Esophagus muscularis mucosa (tissue), 4 donors: ENCODE measurements at regions not wholly inside any gene's neighbourhood (a gene's known extent, or its start where the extent isn't known, plus 50 kb on each side); places are given as distances from the start of the nearest gene placed in this dataset.

ENCODE experiments used
- DNase-seq: peaks from one replicate; pipeline ENCODE4 v3.0.0-alpha.2; 2017; ENCODE audit errors: extremely low spot score
- H3K27ac ChIP-seq, 4 donors: fragments of 200-600 bp; sonication (generic); replicated peaks in 1 of 4; 1 replicate in 3 of 4; 2 replicates in 1 of 4; pipeline ENCODE4 v1.5.1; 2016 to 2019; ENCODE audit warnings: mild to moderate bottlenecking in 1 of 4
- H3K27me3 ChIP-seq, 4 donors: fragments of 200-600 bp; sonication (generic); one replicate each; pipeline versions ENCODE4 v1.5.1 to v1.6.0; 2016 to 2019
- H3K36me3 ChIP-seq, 4 donors: fragments of 200-600 bp; sonication (generic); one replicate each; pipeline ENCODE4 v1.5.1; 2016 to 2019
- H3K4me1 ChIP-seq, 4 donors: fragments of 200-600 bp; sonication (generic); one replicate each; pipeline ENCODE4 v1.5.1; 2016 to 2019
- H3K4me3 ChIP-seq, 4 donors: fragments of 200-600 bp; sonication (generic); 1 replicate in 2 of 4; 2 replicates in 2 of 4; pipeline ENCODE4 v1.5.1; 2016 to 2019; ENCODE audit warnings: mild to moderate bottlenecking in 4 of 4, moderate library complexity in 1 of 4
- H3K9me3 ChIP-seq, 4 donors: fragments of 200-600 bp; sonication (generic); 1 replicate in 3 of 4; 2 replicates in 1 of 4; pipeline ENCODE4 v1.5.1; 2016 to 2019
- EP300 ChIP-seq: sonication (generic); formaldehyde crosslinking; IDR thresholded peaks from one replicate; pipeline ENCODE4 v1.6.1; 2017; ENCODE audit warnings: antibody characterized with exemption
- POLR2A ChIP-seq: fragments of 450-650 bp; IDR thresholded peaks from one replicate; pipeline ENCODE4 v1.6.1; 2017; ENCODE audit warnings: antibody characterized with exemption, moderate library complexity, mild to moderate bottlenecking, low read depth
- POLR2AphosphoS5 ChIP-seq, 2 donors: sonication (generic); formaldehyde crosslinking; IDR thresholded peaks; one replicate each; pipeline ENCODE4 v1.6.1; 2017; ENCODE audit warnings: antibody characterized with exemption in 2 of 2
- WGBS: methylation state at CpG from one replicate; pipeline ENCODE4 v1.1.5; 2018; 5-methylcytosine and 5-hydroxymethylcytosine counted together
- intact Hi-C: fragments of 100-400 bp; cut with DNase I; formaldehyde crosslinking; loops from one replicate; pipeline ENCODE4 v1.15.1; 2023
- TF ChIP-seq, protein P1 (sequence below), 3 experiments: fragments of 200-600 bp in 2 of 3; fragments of 450-650 bp in 1 of 3; sonication (generic) in 2 of 3; IDR thresholded peaks; one replicate each; pipeline ENCODE4 v1.5.1; 2017 to 2019; ENCODE audit warnings: antibody characterized with exemption in 3 of 3, mild to moderate bottlenecking in 2 of 3, moderate library complexity in 1 of 3

DNA sequence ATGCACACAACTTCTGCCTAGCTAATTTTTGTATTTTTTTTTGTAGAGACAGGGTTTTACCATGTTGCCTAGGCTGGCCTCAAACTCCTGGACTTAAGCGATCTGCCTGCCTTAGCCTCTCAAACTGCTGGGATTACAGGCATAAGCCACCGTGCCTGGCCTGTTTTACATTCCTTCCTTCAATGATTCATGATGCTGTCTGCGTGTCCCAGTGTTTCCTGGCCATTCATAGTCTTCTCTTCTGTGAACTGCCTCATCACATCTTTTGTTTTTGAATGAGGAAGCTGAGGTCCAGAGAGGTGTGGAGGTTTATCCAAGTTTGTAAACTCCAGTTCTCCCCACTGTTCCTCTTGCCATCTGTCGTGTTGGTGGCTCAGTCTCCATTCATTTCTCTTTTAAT is 64.5 kb upstream of the MED9 start:
- no peaks in the 10 kb centered on the region for H3K36me3 ChIP-seq
- peaks cover 18 to 32% (median 20%) of the 10 kb centered on the region in 4 donors for H3K4me1 ChIP-seq
- WGBS = 43% methylated on average over 4 of the region's 4 CpGs
- peaks cover 0 to 39% (median 0%) of the 10 kb centered on the region in 4 donors for H3K27me3 ChIP-seq
- no peak overlapping the region for H3K4me3 ChIP-seq
- no peak for DNase-seq
- H3K27ac ChIP-seq = no peak overlapping the region
- no peaks in the 10 kb centered on the region for H3K9me3 ChIP-seq
- TF ChIP-seq, protein P1, sequence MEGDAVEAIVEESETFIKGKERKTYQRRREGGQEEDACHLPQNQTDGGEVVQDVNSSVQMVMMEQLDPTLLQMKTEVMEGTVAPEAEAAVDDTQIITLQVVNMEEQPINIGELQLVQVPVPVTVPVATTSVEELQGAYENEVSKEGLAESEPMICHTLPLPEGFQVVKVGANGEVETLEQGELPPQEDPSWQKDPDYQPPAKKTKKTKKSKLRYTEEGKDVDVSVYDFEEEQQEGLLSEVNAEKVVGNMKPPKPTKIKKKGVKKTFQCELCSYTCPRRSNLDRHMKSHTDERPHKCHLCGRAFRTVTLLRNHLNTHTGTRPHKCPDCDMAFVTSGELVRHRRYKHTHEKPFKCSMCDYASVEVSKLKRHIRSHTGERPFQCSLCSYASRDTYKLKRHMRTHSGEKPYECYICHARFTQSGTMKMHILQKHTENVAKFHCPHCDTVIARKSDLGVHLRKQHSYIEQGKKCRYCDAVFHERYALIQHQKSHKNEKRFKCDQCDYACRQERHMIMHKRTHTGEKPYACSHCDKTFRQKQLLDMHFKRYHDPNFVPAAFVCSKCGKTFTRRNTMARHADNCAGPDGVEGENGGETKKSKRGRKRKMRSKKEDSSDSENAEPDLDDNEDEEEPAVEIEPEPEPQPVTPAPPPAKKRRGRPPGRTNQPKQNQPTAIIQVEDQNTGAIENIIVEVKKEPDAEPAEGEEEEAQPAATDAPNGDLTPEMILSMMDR (IDR thresholded peaks at IDR 0.05) = no peak
- no peak for TF ChIP-seq EP300
- no peak for TF ChIP-seq POLR2AphosphoS5 (IDR thresholded peaks at IDR 0.05)
- no peak for TF ChIP-seq POLR2A
- intact Hi-C loops = no loop called here

DNA sequence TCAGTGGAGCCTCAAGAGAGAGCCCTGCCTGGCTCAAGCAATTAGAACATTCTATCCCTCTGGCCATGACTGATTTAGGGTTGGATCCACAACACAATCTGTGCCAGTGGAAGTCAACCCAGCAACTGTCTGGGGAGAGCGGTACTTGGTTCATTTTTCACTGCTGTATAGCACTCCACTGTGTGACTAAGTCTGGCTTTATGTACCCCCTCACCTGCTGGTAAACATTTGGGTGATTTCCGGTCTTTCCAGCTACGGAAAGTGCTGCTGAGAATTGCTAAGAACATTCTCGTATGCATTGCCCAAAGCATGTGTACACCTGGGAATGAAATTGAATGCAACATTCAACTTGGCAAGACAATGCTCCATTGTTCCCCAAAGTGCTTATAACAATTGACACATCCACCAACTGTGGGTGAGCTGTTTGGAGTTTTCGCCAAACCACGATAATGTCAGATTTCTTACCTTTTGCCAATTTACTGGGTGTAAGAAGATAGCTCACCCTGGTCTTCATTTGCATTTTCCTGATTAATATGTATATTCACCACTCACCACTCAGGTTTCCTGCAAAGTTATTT is 63.5 kb upstream of the MED9 start:
- intact Hi-C loops = no loop called here
- 83% methylated on average over 6 of the region's 6 CpGs for WGBS

DNA sequence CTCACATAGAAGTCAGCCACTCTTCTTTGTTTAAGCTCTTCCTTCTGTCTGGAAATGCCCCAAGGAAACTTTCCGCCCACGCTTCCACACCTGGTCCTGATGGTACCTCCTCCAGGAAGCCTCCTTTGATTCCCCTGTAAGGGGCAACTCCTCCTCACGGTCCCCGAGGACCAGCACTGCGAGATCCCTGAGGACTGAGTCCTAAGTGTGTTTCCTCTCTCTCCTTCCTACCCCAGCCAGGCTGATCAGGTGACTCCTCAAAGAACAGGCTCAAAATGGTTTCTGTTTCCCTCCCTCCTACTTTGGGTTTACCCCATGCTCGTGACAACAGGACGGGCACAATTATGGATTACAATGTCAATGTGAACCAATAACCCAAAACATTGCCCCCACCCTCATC is 63.0 kb upstream of the MED9 start:
- peak overlapping the region in 3 of 4 donors; percentile 13 to 25 (median 13) for H3K27ac ChIP-seq
- no peak for DNase-seq
- peaks cover 0 to 39% (median 0%) of the 10 kb centered on the region in 4 donors for H3K27me3 ChIP-seq
- no peaks in the 10 kb centered on the region for H3K36me3 ChIP-seq
- WGBS = 81% methylated on average over 6 of the region's 7 CpGs
- intact Hi-C loops = no loop called here
- peak overlapping the region in 3 of 4 donors; percentile 3 to 25 (median 17) for H3K4me3 ChIP-seq
- H3K9me3 ChIP-seq = no peaks in the 10 kb centered on the region
- TF ChIP-seq EP300 = no peak
- no peak for TF ChIP-seq POLR2AphosphoS5 (IDR thresholded peaks at IDR 0.05)
- TF ChIP-seq, protein P1 (IDR thresholded peaks at IDR 0.05) = no peak
- no peak for TF ChIP-seq POLR2A
- H3K4me1 ChIP-seq = peaks cover 18 to 36% (median 27%) of the 10 kb centered on the region in 4 donors

More for the DNA sequence above, 63.5 kb upstream of the MED9 start:
- Histone ChIP-seq H3K27me3 (peaks cover 0 to 39% (median 0%) of the 10 kb centered on the region in 4 donors), H3K27ac (peak overlapping the region in 1 of 4 donors; percentile 13), H3K9me3 (no peaks in the 10 kb centered on the region), H3K4me3 (no peak overlapping the region), H3K36me3 (no peaks in the 10 kb centered on the region), H3K4me1 (peaks cover 18 to 32% (median 25%) of the 10 kb centered on the region in 4 donors)
- no peak for DNase-seq
- TF ChIP-seq POLR2AphosphoS5 (IDR thresholded peaks at IDR 0.05) (no peak), EP300 (no peak), POLR2A (no peak)
- TF ChIP-seq, protein P1 (IDR thresholded peaks at IDR 0.05) = no peak

DNA sequence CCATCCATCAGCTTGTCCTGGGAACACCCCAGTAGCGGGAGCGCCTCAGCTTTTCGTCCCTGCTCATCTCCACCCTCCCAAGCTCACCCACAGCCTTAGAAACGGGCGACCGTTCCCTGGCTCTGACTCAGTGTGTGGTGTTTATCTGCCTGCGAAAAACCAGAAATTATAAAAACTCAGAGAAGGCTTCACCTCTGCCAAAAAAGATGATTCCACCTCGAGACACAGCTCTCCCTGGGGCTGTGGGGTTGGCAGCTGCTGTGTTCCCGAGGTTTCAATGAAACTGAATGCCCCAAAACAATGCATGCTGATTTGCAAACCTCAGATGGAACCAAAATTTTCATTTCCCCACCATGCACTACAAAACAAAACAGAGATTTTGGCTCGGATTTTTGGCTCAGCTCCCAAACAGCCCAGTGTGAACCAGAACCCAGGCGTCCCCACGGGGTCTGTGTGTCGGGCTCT is 62.4 kb upstream of the MED9 start:
- H3K4me3 ChIP-seq = peak overlapping the region in 3 of 4 donors; percentile 3 to 25 (median 17)
- peaks cover 18 to 38% (median 29%) of the 10 kb centered on the region in 4 donors for H3K4me1 ChIP-seq
- no peaks in the 10 kb centered on the region for H3K9me3 ChIP-seq
- 27% methylated on average over 12 of the region's 13 CpGs for WGBS
- TF ChIP-seq, protein P1 (IDR thresholded peaks at IDR 0.05) = no peak
- TF ChIP-seq EP300 (no peak), POLR2A (no peak), POLR2AphosphoS5 (IDR thresholded peaks at IDR 0.05) (no peak)
- no peaks in the 10 kb centered on the region for H3K36me3 ChIP-seq
- peak overlapping the region in 3 of 4 donors; percentile 13 to 25 (median 13) for H3K27ac ChIP-seq
- peaks cover 0 to 39% (median 0%) of the 10 kb centered on the region in 4 donors for H3K27me3 ChIP-seq
- intact Hi-C loops = no loop called here
- no peak for DNase-seq
